Bronchial epithelial cell (primary cell): ENCODE measurements at regions not wholly inside any gene's neighbourhood (a gene's known extent, or its start where the extent isn't known, plus 50 kb on each side); places are given as distances from the start of the nearest gene placed in this dataset.
A peak's percentile ranks its signal among the peaks of the same experiment; 100 is the strongest.

Experiments
- DNase-seq: peaks from one replicate; pipeline ENCODE4 v3.0.0-alpha.2; 2010; ENCODE audit warnings: low read depth
- FAIRE-seq: peaks from 2 replicates; lab custom pipeline; 2011; peaks lifted over from hg19 to GRCh38; lab: Jason Lieb, UNC
- H3K27me3 ChIP-seq: 2 replicates; pipeline ENCODE4 v1.5.1; 2011; ENCODE audit warnings: low read length; ENCODE audit not compliant: control insufficient read depth, insufficient read depth
- H3K36me3 ChIP-seq: 2 replicates; pipeline ENCODE4 v1.5.1; 2011; ENCODE audit warnings: low read length; ENCODE audit not compliant: control insufficient read depth, insufficient read depth
- H3K4me3 ChIP-seq: 2 replicates; pipeline ENCODE4 v1.5.1; 2011; ENCODE audit warnings: mild to moderate bottlenecking, low read depth, low read length, control low read depth
- CTCF ChIP-seq: IDR thresholded peaks from 2 replicates; pipeline ENCODE4 v1.5.1; 2011; ENCODE audit warnings: mild to moderate bottlenecking, moderate library complexity, low read length, control low read depth, inconsistent platforms; ENCODE audit not compliant: insufficient read depth, severe bottlenecking

GRCh38 chr10:10431422-10432066 is 586.1 kb upstream of the CELF2 start:
- Histone ChIP-seq H3K36me3 (no peaks in the 10 kb centered on the region), H3K27me3 (no peaks in the 10 kb centered on the region), H3K4me3 (no peak overlapping the region)
- no peak for DNase-seq
- no peak for FAIRE-seq
- TF ChIP-seq CTCF: no peak

GRCh38 chr10:10432296-10433035 is 585.2 kb upstream of the CELF2 start:
- no peak for FAIRE-seq
- no peak for DNase-seq
- no peak overlapping the region for H3K4me3 ChIP-seq
- TF ChIP-seq CTCF: no peak
- no peaks in the 10 kb centered on the region for H3K36me3 ChIP-seq
- H3K27me3 ChIP-seq: no peaks in the 10 kb centered on the region

- DNase-seq (no peak), FAIRE-seq (no peak)
- H3K27me3 ChIP-seq: no peaks in the 10 kb centered on the region
- H3K4me3 ChIP-seq: no peak overlapping the region
- no peaks in the 10 kb centered on the region for H3K36me3 ChIP-seq
- TF ChIP-seq CTCF: no peak
These were observed 583.4 kb upstream of the CELF2 start for GRCh38 chr10:10434312-10434711.

GRCh38 chr10:10437886-10438285 is 579.8 kb upstream of the CELF2 start:
- Histone ChIP-seq H3K4me3 (no peak overlapping the region), H3K36me3 (no peaks in the 10 kb centered on the region), H3K27me3 (no peaks in the 10 kb centered on the region)
- DNase-seq: no peak
- FAIRE-seq: no peak
- no peak for TF ChIP-seq CTCF

- FAIRE-seq (peak; percentile 55), DNase-seq (no peak)
- H3K27me3 ChIP-seq: no peaks in the 10 kb centered on the region
- no peak overlapping the region for H3K4me3 ChIP-seq
- H3K36me3 ChIP-seq: no peaks in the 10 kb centered on the region
- no peak for TF ChIP-seq CTCF
These were observed 579.2 kb upstream of the CELF2 start for GRCh38 chr10:10438335-10439100.
